ENCODE measurements at regions not wholly inside any gene's neighbourhood (a gene's known extent, or its start where the extent isn't known, plus 50 kb on each side); places are given as distances from the start of the nearest gene placed in this dataset.

DNA sequence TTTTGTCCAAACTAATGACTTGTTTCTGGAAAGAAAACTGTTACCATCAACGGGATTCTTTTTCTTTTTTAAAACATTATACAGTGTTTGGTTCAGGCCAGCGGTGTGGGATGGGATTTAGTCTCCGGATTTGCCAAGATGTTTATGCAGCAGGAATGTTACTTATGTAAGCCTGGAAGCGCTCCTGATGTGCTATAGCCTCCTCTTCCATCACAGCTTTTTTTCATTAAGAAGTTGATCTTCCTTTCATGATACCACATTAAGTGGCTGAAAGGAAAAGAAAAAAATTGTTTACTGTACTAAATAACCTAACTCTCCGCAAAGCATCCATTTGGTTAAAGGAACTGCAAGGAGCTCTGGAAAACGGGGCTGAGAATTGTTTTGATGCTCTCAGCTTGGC is 120.5 kb upstream of the ALDH1A3 start:
- TF ChIP-seq CTCF (IDR thresholded peaks at IDR 0.05; ENCODE audit: insufficient read depth, low read depth, low read length) (no peak), EZH2 (IDR thresholded peaks at IDR 0.05; ENCODE audit: insufficient read depth, low read length) (no peak)
